Transverse colon (tissue), 4 donors: ENCODE measurements at regions not wholly inside any gene's neighbourhood (a gene's known extent, or its start where the extent isn't known, plus 50 kb on each side); places are given as distances from the start of the nearest gene placed in this dataset.

Source experiments
- DNase-seq: peaks from one replicate; pipeline ENCODE4 v3.0.0-alpha.2; 2019
- H3K27ac ChIP-seq, 4 donors: fragments of 200-600 bp; sonication (generic); 2 replicates each; pipeline ENCODE4 v1.5.1; 2016 to 2018; ENCODE audit warnings: inconsistent platforms in 4 of 4
- H3K27me3 ChIP-seq: fragments of 200-600 bp; sonication (generic); 2 replicates; pipeline ENCODE4 v1.5.1; 2017; ENCODE audit warnings: inconsistent platforms
- H3K36me3 ChIP-seq, 4 donors: fragments of 200-600 bp; sonication (generic); 2 replicates each; pipeline ENCODE4 v1.5.1; 2017 to 2019; ENCODE audit warnings: inconsistent platforms in 4 of 4
- H3K4me1 ChIP-seq, 4 donors: fragments of 200-600 bp; sonication (generic); 2 replicates each; pipeline ENCODE4 v1.5.1; 2017 to 2020; ENCODE audit warnings: inconsistent platforms in 4 of 4
- H3K4me3 ChIP-seq, 4 donors: fragments of 200-600 bp; sonication (generic); 1 replicate in 1 of 4; 2 replicates in 3 of 4; pipeline versions ENCODE4 v1.5.1 to v1.6.1; 2017 to 2019; ENCODE audit warnings: inconsistent platforms in 4 of 4
- H3K9me3 ChIP-seq, 2 donors: fragments of 200-600 bp; sonication (generic); 2 replicates each; pipeline ENCODE4 v1.5.1; 2017 to 2019; ENCODE audit warnings: inconsistent platforms in 2 of 2
- EP300 ChIP-seq: sonication (generic); formaldehyde crosslinking; IDR thresholded peaks from one replicate; pipeline ENCODE4 v1.6.1; 2017; ENCODE audit warnings: antibody characterized with exemption, low read depth
- POLR2A ChIP-seq: fragments of 450-650 bp; IDR thresholded peaks from one replicate; pipeline ENCODE4 v1.6.1; 2016; ENCODE audit warnings: antibody characterized with exemption, mild to moderate bottlenecking, moderate library complexity
- POLR2AphosphoS5 ChIP-seq, 3 donors: sonication (generic); formaldehyde crosslinking; IDR thresholded peaks; one replicate each; pipeline ENCODE4 v1.6.1; 2016; ENCODE audit warnings: antibody characterized with exemption in 3 of 3
- WGBS, 2 donors: methylation state at CpG; one replicate each; pipeline ENCODE4 v1.1.5; 2018; ENCODE audit warnings: low coverage in 1 of 2; 5-methylcytosine and 5-hydroxymethylcytosine counted together
- in situ Hi-C, 4 donors: fragments of 200-750 bp; cut with MboI; loops; one replicate each; pipeline versions ENCODE4 v1.15.0 to v1.15.1; 2017; ENCODE audit warnings: low sequenced_read_pairs in 3 of 4, low pct_ligation_motif_present in 1 of 4, low pct_unique_long_range_greater_than_20kb in 1 of 4
- intact Hi-C: fragments of 100-400 bp; cut with DNase I; formaldehyde crosslinking; loops from one replicate; pipeline ENCODE4 v1.15.1; 2023; ENCODE audit warnings: low total_unique reads
- TF ChIP-seq, protein P1 (sequence below), 5 experiments: fragments of 200-600 bp in 3 of 5; fragments of 450-650 bp in 2 of 5; sonication (generic) in 3 of 5; IDR thresholded peaks; 1 replicate in 2 of 5; 2 replicates in 3 of 5; pipeline ENCODE4 v1.5.1; 2016 to 2017; ENCODE audit warnings: antibody characterized with exemption in 5 of 5, inconsistent platforms in 3 of 5, mild to moderate bottlenecking in 2 of 5, moderate library complexity in 1 of 5

DNA sequence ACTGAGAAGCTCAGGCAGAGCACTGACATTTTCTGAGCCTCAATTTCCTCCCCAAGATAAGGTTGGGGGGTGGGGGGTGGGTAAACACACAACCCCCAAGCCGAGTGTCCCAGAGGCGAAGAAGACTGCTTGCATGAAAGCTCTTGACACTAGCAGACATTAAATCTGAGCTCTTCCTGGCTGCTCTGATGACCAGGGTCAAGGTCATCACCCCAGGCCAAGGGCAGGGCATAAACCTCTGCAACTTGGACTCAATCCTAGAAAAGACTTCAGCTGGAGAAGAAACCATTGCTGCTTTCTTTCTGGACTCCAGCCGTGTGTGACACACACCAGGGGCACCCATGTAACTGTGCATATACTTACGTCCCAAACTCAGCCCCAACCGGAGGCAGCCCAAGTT is 109.0 kb downstream of the BANF2 start:
- intact Hi-C loops (no loop called here), in situ Hi-C loops (no loop called here)
- Histone ChIP-seq H3K36me3 (no peaks in the 10 kb centered on the region), H3K27ac (peak overlapping the region; percentile 66 to 72 (median 69)), H3K4me1 (peaks cover 12 to 38% (median 17%) of the 10 kb centered on the region in 4 donors), H3K9me3 (no peaks in the 10 kb centered on the region), H3K27me3 (no peaks in the 10 kb centered on the region), H3K4me3 (no peak overlapping the region)
- no peak for DNase-seq
- 71 to 75% methylated on average over 2 to 5 of the region's 5 CpGs for WGBS, 2 donors
- TF ChIP-seq POLR2A: no peak
- TF ChIP-seq POLR2AphosphoS5 (IDR thresholded peaks at IDR 0.05): no peak
- TF ChIP-seq, protein P1, sequence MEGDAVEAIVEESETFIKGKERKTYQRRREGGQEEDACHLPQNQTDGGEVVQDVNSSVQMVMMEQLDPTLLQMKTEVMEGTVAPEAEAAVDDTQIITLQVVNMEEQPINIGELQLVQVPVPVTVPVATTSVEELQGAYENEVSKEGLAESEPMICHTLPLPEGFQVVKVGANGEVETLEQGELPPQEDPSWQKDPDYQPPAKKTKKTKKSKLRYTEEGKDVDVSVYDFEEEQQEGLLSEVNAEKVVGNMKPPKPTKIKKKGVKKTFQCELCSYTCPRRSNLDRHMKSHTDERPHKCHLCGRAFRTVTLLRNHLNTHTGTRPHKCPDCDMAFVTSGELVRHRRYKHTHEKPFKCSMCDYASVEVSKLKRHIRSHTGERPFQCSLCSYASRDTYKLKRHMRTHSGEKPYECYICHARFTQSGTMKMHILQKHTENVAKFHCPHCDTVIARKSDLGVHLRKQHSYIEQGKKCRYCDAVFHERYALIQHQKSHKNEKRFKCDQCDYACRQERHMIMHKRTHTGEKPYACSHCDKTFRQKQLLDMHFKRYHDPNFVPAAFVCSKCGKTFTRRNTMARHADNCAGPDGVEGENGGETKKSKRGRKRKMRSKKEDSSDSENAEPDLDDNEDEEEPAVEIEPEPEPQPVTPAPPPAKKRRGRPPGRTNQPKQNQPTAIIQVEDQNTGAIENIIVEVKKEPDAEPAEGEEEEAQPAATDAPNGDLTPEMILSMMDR (IDR thresholded peaks at IDR 0.05): no peak
- TF ChIP-seq EP300: no peak

DNA sequence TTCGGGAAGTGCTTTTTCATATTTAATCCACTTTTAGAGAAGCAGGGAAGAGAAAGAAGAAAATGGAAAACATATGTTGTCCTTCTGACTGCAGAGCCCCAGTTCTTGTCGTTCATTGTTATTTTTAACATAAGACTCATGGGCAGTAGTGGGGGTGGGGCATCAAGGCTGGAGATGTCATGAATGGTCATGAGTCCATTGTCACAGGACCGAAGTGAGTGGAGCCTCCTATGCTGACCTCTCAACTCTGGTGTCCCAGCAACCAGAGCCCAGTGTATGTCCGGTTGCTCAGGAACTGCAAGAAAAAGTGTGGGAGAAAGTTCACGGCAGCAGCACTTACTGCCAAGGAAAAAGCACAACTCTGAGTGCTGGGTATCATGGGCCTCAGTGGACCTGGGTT is 108.6 kb downstream of the BANF2 start:
- Histone ChIP-seq H3K4me3 (no peak overlapping the region), H3K27me3 (no peaks in the 10 kb centered on the region), H3K4me1 (peaks cover 12 to 38% (median 17%) of the 10 kb centered on the region in 4 donors), H3K27ac (peak overlapping the region; percentile 66 to 72 (median 69)), H3K36me3 (no peaks in the 10 kb centered on the region), H3K9me3 (no peaks in the 10 kb centered on the region)
- DNase-seq: no peak
- intact Hi-C loops (no loop called here), in situ Hi-C loops (no loop called here)
- WGBS, 2 donors: 53 to 69% methylated on average over 4 to 5 of the region's 5 CpGs
- no peak for TF ChIP-seq POLR2AphosphoS5 (IDR thresholded peaks at IDR 0.05)

DNA sequence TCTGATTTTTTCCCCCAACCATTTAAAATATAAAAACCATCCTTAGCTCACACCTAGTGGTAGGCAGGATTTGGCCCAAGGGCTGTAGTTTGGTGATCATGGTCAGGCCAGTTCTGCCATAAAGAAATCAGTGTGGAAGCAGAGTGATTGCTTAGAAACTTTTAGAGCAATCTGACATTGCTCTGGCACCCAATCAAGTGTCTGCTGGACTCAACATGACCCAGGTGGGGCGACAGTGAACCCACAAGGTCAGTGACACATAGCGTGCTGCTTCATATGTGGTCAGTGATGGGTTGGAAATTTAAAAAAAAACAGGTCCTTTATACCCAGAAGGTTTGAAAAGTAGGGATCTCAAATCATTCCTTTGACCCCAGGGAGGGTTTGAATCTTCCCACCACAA is 107.9 kb downstream of the BANF2 start:
- no peak for TF ChIP-seq POLR2AphosphoS5 (IDR thresholded peaks at IDR 0.05)
- TF ChIP-seq POLR2A: no peak
- TF ChIP-seq, protein P1 (IDR thresholded peaks at IDR 0.05): no peak
- TF ChIP-seq EP300: no peak
- H3K27ac ChIP-seq: peak overlapping the region; percentile 66 to 72 (median 69)
- H3K4me1 ChIP-seq: peaks cover 12 to 38% (median 17%) of the 10 kb centered on the region in 4 donors
- no peaks in the 10 kb centered on the region for H3K27me3 ChIP-seq
- no peak overlapping the region for H3K4me3 ChIP-seq
- H3K9me3 ChIP-seq: no peaks in the 10 kb centered on the region
- DNase-seq: no peak
- no peaks in the 10 kb centered on the region for H3K36me3 ChIP-seq
- intact Hi-C loops: no loop called here
- in situ Hi-C loops: no loop called here
- 45 to 47% methylated on average over 2 of the region's 2 CpGs for WGBS, 2 donors

DNA sequence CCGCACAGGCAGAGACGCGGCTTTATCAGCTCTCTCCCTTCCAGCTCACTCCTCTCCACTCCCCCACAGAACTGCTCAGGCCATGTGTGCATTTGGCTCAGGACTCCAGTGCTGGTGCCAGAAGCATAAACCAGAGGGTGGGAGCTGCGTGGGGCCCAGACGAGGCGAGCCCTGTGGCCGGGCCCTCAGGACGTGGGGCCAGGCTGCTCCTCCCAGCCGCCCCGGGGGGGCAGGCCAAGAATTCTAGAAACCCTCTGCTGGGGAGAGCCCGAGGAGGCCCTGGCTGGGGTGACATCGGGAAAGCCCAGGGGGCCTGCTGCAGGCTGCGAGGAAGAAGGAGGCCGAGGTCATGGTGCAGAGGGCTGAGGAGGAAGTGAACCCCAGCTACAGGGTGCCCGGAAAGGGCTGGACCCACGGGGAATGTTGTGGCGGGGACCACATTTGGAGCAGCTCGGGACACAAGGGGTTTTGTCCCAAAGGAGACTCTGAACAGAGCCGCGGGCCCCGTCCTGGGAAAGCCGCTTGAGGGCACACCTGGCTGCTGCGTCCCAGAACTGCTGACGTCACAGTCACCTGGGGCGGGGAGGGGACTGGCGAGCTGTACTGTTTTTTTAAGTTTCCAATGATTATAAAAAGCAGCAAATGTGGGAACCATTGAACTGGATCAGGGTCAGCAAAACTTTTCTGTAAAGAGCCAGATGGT is 107.1 kb downstream of the BANF2 start:
- WGBS, 2 donors: 58% methylated on average over 26 of the region's 26 CpGs; no CpG with 5 or more reads in 1 of the 2 donors
- no peak overlapping the region for H3K4me3 ChIP-seq

More for the DNA sequence above, 107.1 kb downstream of the BANF2 start:
- Histone ChIP-seq H3K4me1 (peaks cover 12 to 38% (median 17%) of the 10 kb centered on the region in 4 donors), H3K27me3 (no peaks in the 10 kb centered on the region), H3K9me3 (no peaks in the 10 kb centered on the region), H3K27ac (peak overlapping the region; percentile 66 to 72 (median 69)), H3K36me3 (no peaks in the 10 kb centered on the region)
- DNase-seq: peak; percentile 44
- intact Hi-C loops (no loop called here), in situ Hi-C loops (no loop called here)
- TF ChIP-seq POLR2A (no peak), POLR2AphosphoS5 (IDR thresholded peaks at IDR 0.05) (peak in 2 of 3 donors; percentile 27 to 34), EP300 (no peak)
- TF ChIP-seq, protein P1 (IDR thresholded peaks at IDR 0.05): no peak
